Germinal center (tissue), 1 donor: ENCODE measurements at regions not wholly inside any gene's neighbourhood (a gene's known extent, or its start where the extent isn't known, plus 50 kb on each side); places are given as distances from the start of the nearest gene placed in this dataset.

ENCODE experiments used
- DNase-seq: peaks from one replicate; pipeline ENCODE4 v3.0.0; 2012; ENCODE audit warnings: mixed read lengths, low spot score

DNA sequence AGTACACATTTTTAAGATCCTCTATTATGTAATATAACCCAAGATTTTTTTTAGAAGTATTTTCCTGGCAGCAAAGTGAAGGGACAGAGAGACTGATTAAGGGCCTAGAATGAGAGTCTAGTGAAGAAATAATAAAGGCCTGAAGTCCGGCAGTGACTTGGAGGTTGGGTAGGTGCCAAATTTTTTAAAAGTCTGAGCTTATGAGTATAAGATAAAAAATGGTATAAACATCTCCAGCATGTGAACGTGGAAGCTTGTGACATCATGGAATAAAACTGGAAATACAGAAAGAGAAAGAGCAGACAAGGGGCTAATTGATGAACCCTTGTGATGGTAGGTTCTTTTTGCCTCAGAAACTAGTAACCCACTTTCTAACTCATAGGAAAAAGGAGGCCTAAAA lies 174.6 kb downstream of the SUCLA2 start:
- no peak for DNase-seq

DNA sequence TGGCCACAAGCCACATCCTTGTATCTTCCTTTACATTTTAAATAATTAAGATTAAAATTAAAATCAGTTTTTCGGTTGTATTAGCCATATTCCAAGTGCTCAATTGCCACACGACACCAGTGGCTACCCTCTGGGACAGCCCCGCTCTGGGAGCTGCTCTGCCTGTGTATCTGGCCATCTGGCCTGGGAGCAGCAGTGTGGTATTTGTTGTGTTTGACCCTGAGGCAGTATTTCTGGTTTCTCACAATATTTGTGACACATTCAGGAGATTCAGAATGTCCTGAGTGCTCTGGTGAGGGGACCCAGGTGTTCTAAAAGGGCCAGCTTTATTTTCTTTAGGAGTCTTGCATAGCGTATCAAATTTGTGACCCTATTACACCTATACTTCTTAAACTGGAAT lies 179.0 kb downstream of the SUCLA2 start:
- no peak for DNase-seq

DNA sequence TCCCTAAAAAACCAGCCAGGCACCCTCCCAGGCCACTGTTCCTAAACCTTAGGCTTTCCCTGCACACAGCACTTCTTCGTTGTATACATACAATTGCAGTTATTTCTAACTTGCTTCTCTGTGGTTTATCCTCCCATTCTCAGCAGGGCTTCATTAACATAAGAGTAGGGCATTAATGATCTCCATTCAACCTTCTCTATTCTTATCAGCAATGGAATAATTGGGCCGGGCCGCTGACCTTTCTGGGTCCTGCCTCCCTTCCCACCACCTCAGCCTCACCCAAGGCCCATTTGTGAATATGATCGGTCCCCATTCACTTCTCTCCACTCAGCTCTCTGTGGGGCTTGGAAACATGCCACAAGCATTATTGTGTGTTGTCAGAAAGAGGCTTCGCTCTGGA lies 184.2 kb downstream of the SUCLA2 start:
- no peak for DNase-seq

DNA sequence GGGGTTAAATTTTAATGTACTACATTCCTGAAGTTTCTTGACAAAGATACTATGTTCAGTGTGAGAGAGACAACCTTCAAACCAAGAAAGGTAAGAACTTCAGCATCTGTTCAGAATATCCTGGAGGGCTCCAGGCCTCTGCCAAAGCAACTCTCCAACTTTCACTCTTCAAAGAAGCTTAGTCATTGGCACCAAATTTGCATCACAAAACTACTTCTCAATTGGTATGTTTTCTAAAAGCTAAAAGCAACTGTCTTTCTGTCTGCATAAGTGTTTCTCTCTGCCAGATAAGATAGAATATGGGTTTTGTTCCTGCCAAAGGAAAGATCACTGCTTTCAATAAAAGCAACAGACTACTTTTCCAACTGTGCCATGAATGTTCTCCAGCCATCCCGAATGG lies 187.4 kb downstream of the SUCLA2 start:
- DNase-seq, result no peak

DNA sequence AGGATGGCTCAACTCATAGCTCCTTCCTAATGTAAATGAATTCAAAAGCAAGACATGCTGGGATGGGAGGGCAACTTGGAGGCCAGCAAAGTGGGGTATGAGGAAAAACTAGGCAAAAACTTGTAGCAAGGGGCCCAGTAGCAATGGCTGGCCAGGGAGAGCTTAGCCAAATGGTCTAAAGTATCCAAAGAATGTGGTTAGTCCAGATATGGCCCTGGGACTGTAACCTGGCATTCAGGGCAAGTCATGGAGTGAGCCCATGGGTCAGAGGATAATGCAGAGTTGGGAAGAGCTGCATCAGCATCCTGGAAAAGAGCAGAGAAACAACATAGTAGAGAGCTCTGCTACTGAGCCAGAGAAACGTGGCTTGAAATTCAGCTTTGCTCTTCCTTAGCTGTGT lies 191.7 kb downstream of the SUCLA2 start:
- DNase-seq, result no peak

DNA sequence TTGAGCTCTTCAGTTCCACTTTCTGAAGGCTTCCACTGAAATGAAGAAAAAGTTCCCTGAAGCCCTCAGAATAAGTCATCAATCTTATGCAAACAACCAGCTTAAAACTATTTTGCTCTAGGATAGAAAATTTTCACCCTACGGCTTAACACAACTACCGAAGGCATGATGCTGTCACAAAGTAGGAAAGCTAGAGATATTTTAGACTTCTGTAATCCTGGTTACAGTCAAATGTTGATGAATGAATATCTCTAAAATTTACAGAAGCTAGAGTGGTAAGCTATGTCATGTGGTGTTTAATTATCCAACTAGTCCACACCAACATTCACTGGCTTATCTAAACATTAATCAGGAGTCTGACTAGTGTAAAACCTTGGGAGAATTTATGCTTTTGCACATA lies 197.9 kb downstream of the SUCLA2 start:
- no peak for DNase-seq

DNA sequence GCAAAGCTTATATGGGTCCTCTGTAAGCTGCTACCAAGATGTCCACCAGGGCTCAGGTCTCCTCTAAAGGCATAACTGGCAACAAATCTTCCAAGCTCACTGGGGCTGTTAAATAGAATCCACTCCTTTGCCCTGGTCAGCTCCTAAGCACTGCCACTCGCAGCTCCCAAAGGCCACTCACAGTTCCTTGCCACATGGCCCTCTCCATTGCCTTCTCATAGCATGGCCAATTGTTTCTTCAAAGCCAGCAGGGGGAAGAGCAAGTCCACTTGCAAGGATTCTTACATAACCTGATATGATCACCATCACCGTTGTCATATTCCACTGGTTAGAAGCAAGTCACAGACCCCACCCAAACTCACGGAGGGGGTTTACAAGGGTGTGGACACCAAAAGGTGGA lies 199.5 kb downstream of the SUCLA2 start:
- no peak for DNase-seq

DNA sequence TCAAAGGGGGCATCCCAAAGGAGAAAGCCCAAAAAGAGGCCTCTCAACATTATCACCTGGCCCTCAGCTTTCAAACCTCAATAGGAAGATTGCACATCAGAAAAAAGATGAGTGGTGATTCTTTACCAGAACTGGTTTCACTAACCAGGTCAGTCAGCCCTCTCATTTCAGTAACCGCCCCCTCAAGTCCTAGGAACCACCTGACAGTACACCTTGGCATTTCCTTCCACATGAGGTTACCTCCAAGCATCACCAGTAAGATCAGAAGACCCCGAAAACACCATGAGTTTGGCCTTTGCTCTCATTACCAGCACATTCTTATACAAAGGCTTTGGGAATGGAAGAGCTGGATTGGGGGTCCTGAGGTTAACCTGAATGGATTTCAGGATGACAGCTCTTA lies 200.5 kb downstream of the SUCLA2 start:
- no peak for DNase-seq

DNA sequence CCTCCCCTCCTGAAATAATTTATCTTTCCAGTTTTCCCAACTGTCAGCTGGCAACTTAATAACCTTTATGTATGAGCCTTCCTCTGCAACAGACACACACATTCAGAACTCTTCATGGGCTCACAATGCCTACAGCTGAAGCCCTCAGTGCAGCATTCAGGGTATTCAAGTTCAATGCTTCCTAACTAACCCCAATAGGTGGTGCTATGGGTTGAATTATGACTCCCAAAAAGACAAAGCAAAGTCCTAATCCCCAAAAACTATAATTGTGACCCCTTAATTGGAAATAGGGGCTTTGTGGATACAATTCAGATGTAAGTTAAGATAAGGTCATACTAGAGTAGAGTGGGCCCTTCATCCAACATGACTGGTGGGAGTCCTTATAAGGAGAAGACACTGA lies 202.2 kb downstream of the SUCLA2 start:
- DNase-seq, result no peak

DNA sequence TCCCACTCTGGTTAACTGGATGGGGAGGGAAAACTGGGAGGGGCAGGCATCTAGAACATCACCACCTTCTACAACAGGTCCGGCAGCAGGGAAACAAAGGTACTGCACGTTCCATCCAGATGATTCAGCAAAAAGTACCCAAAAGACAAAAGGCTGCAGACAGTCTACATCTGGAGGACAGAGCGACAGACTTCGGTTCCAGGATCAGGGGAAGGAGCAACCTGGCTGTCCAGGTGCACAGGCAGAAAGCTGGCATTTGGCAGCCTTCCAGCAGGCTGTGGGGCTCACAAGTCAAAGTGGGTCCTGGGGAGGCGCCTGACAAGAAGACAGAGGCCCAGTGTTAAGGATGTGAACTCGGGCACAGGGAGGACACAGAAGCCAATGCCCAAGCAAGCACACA lies 202.9 kb downstream of the SUCLA2 start:
- no peak for DNase-seq

DNA sequence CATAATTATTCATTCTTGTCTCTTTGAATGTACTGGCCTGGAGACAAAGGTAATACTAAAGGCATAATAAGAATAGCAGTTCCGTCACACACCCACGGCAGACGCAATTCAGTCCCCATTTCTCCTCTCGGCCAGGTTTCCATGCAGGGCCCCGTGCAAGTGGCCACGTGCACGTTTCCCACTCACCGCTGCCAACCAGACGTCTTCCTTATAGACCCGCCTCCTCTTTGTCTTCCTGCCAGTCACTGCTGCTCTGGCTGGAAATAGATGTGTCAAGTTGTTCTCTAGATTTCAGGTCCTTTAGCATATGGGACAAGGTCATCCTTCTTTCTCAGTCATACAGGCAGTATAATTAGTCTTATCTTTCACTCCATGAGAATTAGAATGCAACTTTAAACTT lies 204.3 kb downstream of the SUCLA2 start:
- no peak for DNase-seq

DNA sequence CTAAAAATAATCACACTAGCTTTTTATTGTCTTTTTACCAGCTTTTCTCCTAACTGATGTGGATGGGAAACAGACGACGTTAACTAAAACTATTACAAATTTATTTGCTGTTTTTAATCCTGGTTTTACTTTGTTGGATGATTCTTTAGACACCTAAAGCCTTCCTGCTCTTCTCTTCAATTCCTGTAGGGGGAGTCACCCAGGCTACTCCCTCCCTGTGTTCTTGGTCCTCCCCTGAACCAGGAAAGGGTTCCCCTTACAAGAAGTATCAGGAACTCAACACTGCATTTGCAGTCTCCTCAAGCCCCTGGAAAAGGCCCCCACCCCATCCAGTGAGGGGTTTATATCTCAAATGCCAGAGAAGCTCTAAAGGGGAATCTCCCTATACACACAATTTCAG lies 206.1 kb downstream of the SUCLA2 start:
- no peak for DNase-seq

DNA sequence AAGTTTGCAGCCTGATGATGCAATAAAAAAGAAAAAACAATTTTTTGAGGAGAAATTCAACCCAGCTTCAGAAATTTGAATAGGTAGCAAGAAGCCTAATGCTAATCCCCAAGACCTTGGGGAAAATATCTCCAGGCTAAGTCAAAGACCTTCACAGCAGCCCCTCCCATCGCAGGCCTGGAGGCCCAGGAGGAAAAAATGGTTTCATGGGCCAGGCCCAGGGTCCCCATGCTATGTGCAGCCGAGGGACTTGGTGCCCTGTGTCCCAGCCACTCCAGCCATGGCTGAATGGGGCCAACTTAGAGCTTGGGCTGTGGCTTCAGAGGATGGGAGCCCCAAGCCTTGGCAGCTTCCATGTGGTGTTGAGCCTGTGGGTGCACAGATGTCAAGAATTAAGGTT lies 210.3 kb downstream of the SUCLA2 start:
- DNase-seq, result no peak

DNA sequence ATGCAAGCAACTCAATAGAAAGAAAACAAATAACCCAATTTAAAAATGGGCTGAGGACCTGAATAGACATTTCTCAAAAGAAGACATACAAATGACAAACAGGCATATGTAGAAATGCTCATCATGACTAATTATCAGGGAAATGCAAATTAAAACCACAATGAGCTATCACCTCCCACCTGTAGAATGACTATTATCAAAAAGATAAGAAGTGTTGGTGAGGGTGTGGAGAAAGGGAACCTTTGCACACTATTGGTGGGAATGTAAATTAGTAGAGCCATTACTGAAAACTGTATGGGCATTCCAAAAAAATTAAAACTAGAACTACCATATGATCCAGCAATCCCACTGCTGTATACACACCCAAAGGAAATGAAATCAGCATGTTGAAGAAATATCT lies 212.2 kb downstream of the SUCLA2 start:
- DNase-seq, result no peak

DNA sequence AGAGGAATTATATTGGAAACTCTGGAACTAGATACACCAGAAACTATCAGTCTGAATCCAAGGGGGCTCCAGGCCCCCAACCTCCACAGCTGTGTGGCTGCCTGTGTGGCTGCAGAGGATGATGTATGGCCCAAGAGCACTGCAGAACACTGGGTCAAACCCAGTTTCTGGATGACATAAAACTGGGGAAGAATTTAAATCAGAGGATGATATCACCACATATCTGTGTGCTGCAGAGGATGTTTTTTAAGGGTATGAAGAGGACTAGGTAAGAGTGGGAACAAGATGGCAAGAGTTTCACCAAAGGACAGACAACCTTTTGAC lies 226.4 kb downstream of the SUCLA2 start:
- DNase-seq, result no peak

DNA sequence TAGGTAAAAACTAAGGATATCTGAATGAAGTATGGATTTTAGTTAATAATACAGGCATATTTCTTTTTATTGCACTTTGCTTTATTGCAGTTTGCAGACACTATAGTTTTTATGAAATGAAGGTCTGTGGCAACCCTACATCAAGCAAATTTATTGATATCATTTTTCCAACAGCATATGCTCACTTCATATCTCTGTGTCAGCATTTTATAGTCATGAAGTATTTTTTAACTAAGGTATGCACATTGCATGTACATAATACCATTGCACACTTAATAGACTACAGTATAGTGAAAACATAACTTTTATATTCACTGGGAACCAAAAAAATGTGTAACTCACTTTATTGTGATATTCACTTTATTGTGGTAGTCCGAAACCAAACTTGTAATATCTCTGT lies 236.3 kb downstream of the SUCLA2 start:
- DNase-seq, result no peak

DNA sequence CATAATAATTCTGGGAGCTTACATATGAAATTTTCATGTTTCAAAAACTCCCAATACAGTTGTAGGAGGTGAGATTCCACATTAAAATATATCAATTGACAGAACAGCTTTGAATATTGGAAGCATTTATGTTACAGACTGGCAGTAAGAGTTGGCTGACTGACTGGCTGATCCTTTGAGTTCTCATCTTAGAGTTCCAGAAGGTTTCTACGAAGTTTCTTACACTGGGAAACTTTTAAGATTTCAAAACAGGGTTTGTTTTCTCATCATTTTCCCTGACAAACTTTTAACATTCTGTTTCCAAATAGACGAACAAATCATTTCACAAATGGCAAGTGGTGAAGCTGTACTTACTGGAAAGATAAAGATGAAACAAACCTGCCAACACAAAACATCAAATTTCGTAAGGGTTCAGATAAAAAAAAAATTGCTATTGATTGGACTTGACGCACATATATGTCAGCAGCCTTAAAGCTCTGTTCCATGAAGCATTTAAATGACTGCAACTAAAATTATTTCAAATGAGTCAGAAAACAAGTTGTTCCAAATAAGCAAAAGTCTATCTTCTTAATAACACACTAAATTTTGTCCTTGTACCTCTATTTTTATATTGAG lies 243.5 kb downstream of the SUCLA2 start:
- DNase-seq, result no peak

DNA sequence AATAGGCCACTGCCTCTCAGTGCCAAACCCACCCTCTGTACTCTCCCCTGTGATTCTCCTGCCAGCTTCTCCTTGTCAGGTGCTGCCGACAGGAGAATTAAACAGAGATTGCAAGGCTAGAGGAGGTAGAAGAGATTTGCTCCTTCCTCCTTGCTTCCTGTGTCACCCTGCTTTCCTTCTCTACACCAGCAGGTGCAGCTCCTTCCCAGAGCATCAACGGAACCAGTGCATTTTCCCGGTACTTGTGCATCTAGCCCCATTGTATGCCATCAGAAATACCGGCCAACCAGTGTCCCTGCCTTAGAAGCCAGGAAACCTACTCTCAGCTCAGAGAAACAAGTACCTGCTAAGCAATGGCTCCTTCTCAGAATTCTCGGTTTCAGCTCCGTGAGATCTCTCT lies 253.2 kb downstream of the SUCLA2 start:
- DNase-seq, result no peak

DNA sequence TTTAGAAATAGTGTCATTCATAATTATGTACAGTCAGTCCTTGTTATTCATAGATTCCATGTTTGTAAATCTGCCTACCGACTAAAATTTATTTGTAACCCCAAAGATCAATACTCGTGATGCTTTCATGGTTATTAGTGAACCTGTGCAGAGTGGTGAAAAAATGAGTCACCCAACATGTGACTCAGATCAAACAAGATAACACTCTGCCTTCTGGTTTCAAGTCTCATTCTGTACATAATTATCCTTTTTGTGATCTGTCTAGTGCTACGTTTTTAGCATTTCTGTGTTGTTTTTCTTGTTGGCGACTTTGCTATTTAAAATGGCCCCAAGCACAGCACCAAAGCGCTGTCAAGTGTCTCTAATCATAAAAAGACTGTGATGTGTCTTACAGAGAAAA lies 274.7 kb downstream of the SUCLA2 start:
- no peak for DNase-seq

DNA sequence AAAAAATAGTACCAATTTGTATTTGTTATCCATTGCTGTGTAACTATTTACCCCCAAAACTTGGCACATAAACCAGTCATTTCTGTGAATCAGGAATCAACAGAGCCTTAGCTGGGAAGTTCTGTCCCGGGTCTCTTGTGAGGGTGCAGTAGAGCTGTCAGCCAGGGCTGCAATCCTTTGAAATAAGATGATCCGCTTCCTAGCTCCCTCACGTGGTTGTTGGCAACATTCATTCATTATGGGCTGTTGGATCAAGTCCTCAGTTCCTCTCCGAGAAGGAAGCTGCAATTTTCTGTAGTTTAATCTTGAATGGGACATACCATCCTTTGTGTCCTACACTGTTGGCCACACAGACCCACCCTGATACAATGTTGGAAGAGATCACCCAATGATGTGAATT lies 277.2 kb downstream of the SUCLA2 start:
- DNase-seq, result no peak

DNA sequence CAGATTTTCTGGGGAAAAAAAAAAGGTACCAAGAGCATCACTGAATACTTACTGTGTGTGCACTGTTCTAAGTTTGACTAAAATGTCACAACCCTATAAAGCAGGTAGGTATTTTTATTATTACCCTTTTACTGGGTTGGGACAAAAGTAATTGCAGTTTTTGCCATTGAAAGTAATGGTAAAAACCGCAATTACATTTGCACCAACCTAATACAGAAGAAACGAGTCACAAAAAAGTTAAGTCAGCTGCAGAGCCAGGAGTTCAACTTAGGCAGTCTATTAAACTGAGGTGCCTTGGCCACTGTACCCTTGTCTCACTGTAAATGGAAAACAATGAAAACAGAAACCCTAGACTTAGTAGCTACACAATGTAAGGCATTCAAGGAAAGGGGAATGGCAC lies 281.9 kb downstream of the SUCLA2 start:
- no peak for DNase-seq

DNA sequence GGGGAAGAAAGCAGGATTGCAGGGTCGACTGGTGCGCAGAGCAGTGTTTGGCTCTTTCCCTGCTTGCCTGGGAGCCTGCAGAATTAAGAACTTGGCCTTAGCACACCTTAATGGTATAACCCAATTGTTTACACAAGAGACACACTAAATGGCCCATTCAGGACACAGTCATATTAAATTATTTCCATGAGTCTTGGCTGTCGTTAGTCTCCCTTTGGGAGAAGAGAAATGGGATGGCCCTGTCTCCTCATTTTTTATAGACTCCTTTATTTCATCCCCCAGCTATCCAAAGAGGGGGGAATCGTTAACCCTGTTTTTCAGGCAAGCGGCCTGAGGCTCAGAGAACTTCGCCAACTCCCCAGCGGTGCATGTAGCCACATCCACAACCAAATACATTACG lies 282.5 kb downstream of the SUCLA2 start:
- no peak for DNase-seq

DNA sequence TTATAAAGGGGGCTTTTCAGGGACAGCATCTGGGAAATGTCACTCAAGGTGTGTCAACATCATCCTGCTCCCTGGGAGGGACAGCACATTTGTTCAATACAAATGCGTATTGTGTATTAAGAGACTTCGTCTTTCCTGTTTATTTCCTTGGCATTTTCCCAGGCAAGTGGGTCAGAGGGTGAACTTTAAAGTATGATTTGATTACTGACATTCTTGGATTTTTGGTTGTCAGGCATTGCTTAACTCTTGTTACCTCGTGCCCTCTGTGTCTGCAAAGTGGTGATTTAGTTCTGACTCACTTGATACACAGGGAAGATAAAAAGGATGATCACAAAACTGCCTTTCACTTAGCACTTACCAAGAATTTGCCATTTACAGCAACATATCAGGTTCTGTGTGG lies 292.7 kb downstream of the SUCLA2 start:
- no peak for DNase-seq

DNA sequence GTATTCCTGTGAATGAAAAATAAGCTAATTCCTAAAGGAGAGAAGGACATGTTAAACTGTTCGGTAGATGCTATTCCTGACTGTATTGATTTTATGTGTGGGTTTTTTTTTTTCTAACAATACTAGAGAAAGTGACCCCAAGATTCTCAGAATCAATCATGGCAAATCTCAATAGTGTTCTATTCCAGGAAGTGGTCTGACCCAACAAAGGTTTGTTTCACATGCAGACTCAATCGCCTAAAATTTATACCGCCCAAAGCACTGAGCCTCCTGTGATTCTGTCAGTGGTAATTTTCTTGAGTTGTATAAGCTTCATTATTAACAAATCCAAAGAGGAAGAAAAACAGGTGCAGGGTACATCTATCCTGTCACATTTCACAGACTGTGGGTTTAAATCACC lies 293.7 kb downstream of the SUCLA2 start:
- no peak for DNase-seq

DNA sequence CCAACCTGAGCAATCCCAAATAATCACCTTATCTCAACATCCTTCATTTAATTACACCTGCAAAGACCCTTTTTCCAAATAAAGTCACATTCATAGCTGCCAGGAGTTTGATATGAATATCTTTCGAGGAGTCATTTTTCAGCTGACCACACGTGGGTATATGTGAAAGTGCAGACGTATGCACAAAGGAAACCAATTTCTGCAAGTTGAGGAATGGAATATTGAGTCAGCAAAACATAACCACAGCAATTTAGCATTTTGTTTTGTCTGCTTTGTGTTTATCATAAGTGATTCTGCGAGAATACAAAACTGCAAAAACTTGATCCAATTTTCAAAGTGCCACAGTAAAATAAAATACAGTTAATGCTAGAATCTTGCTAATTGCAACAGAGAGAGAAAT lies 295.9 kb downstream of the SUCLA2 start:
- no peak for DNase-seq
